Posterior cingulate gyrus (tissue), 11 donors: ENCODE measurements at regions not wholly inside any gene's neighbourhood (a gene's known extent, or its start where the extent isn't known, plus 50 kb on each side); places are given as distances from the start of the nearest gene placed in this dataset.
"Not testable (repeated sequence)": the region's sequence is repeated elsewhere in the genome, so short reads cannot be mapped to it uniquely, and the experiment has no call there.

Source experiments
- DNase-seq, 10 donors: peaks; one replicate each; pipeline versions ENCODE4 v3.0.0 to v3.0.0-alpha.2; 2020 to 2021; ENCODE audit warnings: mixed read lengths in 3 of 10
- intact Hi-C: fragments of 100-400 bp; cut with DNase I; formaldehyde crosslinking; loops from one replicate; pipeline ENCODE4 v1.15.1; 2023

DNA sequence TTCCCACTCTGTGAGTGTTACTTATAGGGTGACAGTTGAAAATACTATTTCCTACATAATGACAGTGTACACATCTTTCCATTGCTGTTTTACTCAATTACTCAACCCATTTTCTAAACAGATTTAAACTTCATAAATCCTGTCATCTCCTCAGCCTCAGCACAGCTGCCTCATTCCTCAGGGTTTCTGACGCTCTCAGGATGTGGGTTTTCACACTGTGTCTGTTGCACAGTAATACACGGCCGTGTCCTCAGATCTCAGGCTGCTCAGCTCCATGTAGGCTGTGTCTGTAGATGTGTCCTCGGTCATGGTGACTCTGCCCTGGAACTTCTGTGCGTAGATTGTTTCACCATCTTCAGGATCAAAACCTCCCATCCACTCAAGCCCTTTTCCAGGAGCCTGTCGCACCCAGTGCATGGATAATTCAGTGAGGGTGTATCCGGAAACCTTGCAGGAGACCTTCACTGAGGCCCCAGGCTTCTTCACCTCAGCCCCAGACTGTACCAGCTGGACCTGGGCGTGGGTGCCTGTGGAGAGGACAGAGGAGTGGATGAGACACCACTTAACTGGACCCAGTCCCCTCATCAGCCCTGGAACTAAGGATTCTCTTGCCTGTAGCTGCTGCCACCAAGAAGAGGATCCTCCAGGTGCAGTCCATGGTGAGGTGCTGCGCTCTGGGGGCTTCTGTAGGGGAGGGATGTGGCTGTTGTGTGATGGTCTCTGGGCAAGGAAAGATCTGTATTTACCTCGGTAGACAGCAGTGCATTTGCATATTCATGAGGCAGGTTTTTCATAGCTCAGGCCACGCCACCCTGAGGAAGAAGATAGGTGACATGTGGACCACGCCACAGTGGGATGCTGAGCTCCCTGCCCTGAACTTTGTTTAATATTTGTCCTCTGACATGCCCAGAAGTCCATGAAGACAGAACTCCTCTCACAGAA, 750.2 kb downstream of the TMEM121 start:
- no peak for DNase-seq
- intact Hi-C loops, result no loop called here

DNA sequence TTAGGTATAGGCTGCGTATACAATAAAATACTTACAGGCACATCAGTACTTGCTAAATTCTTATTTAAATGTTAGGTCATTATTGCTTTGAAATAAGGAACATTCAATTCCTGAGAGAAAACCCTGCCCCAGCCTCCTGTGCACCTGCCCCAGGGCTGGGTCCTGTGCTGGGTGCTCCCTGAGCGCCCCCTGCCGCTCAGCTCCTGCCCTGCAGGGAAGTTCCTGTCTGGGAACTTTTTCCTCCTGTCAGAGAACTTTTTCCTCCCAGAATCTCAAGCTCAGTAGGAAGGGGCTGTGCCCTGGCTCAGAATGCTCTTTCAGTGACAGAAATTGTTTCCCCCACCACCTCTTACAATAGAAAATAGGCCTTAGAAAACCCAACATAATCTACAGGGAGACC, 751.1 kb downstream of the TMEM121 start:
- intact Hi-C loops, result no loop called here
- no peak for DNase-seq

GRCh38 chr14:106280876-106281275, 754.5 kb downstream of the TMEM121 start:
- intact Hi-C loops, result no loop called here
- DNase-seq, result no peak

- DNase-seq, result no peak
- intact Hi-C loops, result no loop called here
These were observed 760.4 kb downstream of the TMEM121 start for GRCh38 chr14:106286697-106287290.

GRCh38 chr14:106287506-106287905, 761.1 kb downstream of the TMEM121 start:
- intact Hi-C loops, result no loop called here

GRCh38 chr14:106291626-106292025, 765.2 kb downstream of the TMEM121 start:
- intact Hi-C loops, result no loop called here
- DNase-seq, result no peak

More at GRCh38 chr14:106287506-106287905, 761.1 kb downstream of the TMEM121 start:
- DNase-seq, result no peak

DNA sequence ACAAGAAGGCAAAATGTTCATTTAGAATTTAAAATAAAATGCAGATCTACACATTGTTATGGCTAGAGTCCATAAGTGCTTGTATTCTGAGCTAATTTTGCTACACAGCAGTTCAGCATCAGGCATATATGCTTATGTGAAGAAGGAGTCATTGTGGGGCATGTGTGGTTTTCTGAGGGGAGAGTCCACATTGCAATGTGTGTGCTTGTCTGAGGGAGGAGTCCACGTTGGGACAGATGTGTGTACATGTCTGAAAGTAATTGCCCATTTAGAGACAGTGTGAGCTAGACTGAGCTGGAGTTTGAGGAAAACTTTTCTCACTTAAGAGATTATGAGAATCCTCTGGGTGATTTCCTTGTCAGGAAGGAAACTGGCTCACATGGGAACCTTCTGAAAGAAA, 767.9 kb downstream of the TMEM121 start:
- no peak for DNase-seq
- intact Hi-C loops, result no loop called here

- not testable (repeated sequence) for DNase-seq
These were observed 774.6 kb downstream of the TMEM121 start for GRCh38 chr14:106300951-106301510.

GRCh38 chr14:106301609-106302008, 775.2 kb downstream of the TMEM121 start:
- DNase-seq, intact Hi-C loops: not testable (repeated sequence)

More at GRCh38 chr14:106300951-106301510, 774.6 kb downstream of the TMEM121 start:
- intact Hi-C loops, result not testable (repeated sequence)

- intact Hi-C loops, result no loop called here
- DNase-seq, result no peak
These were observed 776.3 kb downstream of the TMEM121 start for GRCh38 chr14:106302661-106303060.

GRCh38 chr14:106304271-106304670, 777.9 kb downstream of the TMEM121 start:
- intact Hi-C loops, result no loop called here
- no peak for DNase-seq

DNA sequence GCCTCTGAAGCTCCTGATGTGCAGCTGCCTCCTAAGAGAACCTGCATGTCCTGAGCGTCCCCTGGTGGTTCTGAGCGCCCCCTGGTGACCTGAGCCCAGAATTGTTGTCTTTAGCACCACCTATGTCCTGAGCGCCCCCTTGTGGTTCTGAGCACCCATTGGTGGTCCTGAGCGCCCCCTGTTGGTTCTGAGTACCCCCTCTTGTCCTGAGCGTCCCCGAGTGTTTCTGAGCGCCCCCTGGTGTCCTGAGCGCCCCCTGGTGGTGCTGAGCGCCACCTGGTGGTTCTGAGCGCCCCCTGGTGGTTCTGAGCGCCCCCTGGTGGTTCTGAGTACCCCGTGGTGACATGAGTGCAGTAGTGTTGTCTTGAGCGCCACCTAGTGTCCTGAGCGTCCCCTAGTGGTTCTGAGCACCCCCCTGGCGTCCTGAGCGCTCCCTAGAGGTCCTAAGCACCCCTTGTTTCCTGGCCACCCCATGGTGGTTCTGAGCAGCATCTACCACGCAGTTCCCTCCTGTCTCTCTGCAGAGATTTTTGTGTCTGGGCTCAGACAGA, 782.5 kb downstream of the TMEM121 start:
- intact Hi-C loops, result no loop called here
- no peak for DNase-seq

- intact Hi-C loops, result no loop called here
- DNase-seq, result no peak
These were observed 783.0 kb downstream of the TMEM121 start for GRCh38 chr14:106309423-106309822.

DNA sequence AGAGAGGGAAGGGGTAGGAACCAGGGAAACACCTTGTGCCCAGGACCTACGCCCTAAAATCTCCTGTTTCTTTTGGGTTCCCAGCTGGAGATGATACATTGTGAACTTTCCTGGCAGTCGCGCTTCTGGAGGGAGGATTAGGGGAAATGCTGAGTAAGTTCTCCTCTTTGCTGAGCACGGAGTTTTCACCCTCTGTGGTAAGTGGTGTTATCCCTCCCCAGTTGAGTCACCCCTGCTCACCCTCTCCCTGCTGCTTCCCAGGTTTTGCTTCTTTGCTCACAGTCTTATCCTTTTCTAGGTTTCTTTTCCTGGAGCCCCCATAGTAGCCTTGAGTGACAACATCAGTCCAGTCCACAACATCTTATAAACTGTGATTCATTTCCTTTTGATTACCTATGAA, 789.1 kb downstream of the TMEM121 start:
- intact Hi-C loops, result no loop called here

DNA sequence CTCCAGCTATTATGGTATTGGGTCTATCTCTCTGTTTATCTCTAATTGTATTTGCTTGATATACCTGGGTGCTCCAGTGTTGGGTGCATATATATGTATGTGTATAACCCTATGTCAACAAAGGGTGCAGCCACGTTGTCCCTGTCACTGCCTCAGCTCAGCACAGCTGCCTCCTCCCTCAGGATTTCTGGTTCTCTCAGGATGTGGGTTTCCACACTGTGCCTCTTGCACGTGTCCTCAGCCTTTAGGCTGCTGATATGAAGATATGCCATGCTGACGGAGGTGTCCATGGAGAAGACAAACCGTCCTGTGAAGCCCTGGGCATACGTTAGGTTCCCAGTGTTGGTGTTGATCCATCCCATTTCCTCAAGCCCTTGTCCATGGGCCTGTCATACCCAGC, 791.2 kb downstream of the TMEM121 start:
- no peak for DNase-seq
- intact Hi-C loops, result no loop called here

More for the DNA sequence above, 789.1 kb downstream of the TMEM121 start:
- no peak for DNase-seq

GRCh38 chr14:106318700-106319099, 792.3 kb downstream of the TMEM121 start:
- intact Hi-C loops, result no loop called here
- no peak for DNase-seq

DNA sequence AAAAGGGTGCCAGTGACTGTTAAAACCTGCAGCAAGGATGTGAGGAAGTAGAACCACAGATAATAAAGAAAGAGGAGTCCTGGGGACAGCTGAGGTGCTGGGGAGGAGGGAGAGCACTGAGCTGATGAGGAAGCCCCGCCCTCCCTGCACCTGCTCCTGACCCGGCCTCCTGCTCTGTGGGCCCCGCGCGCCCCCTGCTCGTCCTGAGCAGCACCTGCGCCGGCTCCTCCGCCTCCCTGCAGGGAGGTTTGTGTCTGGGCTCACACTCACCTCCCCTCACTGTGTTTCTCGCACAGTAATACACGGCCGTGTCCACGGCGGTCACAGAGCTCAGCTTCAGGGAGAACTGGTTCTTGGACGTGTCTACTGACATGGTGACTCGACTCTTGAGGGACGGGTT, 797.6 kb downstream of the TMEM121 start:
- DNase-seq, intact Hi-C loops: not testable (repeated sequence)

DNA sequence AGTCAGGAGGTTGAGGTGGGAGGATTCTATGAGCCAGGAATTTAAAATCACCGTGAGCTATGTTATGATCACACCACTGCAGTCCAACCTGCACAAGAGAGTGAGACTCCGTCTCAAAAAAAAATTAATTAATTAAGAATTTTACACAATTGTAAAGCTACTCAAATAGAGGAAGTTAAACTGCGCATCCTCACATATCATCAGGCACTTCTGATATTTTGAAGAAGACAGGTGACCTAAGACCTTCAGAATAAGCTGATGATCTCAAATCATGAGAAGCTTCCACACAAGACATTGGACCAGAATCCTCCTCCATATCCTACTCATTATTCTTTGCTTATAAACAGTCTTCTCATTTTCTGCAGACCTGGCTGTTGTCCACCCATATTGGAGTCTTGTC, 800.9 kb downstream of the TMEM121 start:
- intact Hi-C loops, result no loop called here
- DNase-seq, result no peak

DNA sequence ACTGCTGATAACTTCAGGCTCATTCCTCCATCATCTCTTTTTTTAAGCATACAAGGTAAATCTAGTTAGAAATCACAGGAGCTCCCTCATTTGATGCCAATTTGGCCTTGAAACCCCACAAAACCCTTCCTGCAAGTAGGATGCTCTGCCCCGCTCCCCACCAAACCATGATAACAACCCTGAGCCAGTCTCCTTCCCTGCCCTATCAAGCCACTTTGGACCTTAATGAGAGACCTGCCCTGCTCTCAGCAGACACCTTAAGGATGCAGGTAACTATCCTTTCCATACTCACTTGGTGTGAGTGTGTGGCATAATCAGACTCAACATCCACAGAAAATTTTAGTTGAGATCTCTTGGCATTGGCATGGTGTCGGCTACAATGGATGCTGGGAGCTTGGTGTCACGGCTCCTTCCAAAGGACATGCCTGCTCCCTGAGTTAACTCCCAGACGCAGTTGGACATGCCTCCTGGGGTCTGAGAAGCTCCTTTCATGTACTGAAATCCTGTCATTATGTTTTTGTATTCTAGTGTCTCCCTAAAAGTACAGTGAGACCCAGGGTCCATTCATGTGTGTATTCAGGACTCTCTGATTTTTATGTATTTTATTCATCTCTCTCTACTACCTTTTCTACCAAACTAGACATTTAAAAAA, 801.4 kb downstream of the TMEM121 start:
- DNase-seq, intact Hi-C loops: not testable (repeated sequence)

DNA sequence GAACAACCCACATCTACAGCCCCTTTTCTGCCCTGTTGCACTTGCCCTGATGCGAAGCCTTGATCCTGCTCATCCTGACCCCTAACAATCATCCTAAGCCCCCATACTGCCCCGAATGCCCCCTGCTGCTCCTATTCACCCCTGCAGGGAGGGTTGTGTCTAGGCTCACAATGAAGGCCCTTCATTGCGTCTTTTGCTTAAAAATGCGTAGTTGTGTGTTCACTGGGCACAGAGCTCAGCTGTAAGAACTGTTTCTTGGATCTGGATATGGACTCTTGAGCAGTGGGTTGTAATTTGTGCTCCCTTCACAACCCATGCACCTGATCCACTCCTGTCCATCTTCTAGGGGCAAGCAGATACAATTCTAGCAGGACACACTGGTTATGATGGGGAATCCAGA, 802.9 kb downstream of the TMEM121 start:
- DNase-seq, intact Hi-C loops: not testable (repeated sequence)
